ENCODE measurements at regions not wholly inside any gene's neighbourhood (a gene's known extent, or its start where the extent isn't known, plus 50 kb on each side); places are given as distances from the start of the nearest gene placed in this dataset.

- H3K27ac ChIP-seq (ENCODE audit: low read depth in 1 of 2, low read length in 2 of 2), result no peak overlapping the region
- Mint-ChIP-seq H3K9me3 (no peaks in the 10 kb centered on the region), H3K27ac (no peak overlapping the region), H3K4me3 (no peak overlapping the region), H3K4me1 (ENCODE audit: low read depth) (no peaks in the 10 kb centered on the region), H3K36me3 (ENCODE audit: low read depth) (no peaks in the 10 kb centered on the region), H3K27me3 (peaks cover 4% of the 10 kb centered on the region)
- no peak overlapping the region for H3K4me3 ChIP-seq (ENCODE audit: low read length)
- H3K9me3 ChIP-seq (ENCODE audit: control insufficient read depth in 1 of 2, insufficient read depth in 1 of 2, low read length in 2 of 2), result no peaks in the 10 kb centered on the region
- no peaks in the 10 kb centered on the region for H3K4me1 ChIP-seq (ENCODE audit: insufficient read depth, low read length)
- TF ChIP-seq CTCF (IDR thresholded peaks at IDR 0.05), result no peak
- ATAC-seq (ENCODE audit: poor library complexity), result no peak
- CTCF ChIA-PET, result no interaction called here
- intact Hi-C loops (cut with DNase I, micrococcal nuclease), result no loop called here
- H3K27me3 ChIP-seq (ENCODE audit: control insufficient read depth in 1 of 2, insufficient read depth in 2 of 2, low read length in 2 of 2), result no peaks in the 10 kb centered on the region
- POLR2A ChIA-PET, result no interaction called here
- no peaks in the 10 kb centered on the region for H3K36me3 ChIP-seq (ENCODE audit: insufficient read depth, low read length)
- DNase-seq, result no peak
Measured at GRCh38 chr11:15473954-15474837, 359.5 kb downstream of the INSC start.

- no peak for TF ChIP-seq CTCF (IDR thresholded peaks at IDR 0.05)
- H3K4me3 Mint-ChIP-seq, result no peak overlapping the region
- H3K27me3 Mint-ChIP-seq, result peaks cover 4% of the 10 kb centered on the region
- no peak for DNase-seq
- ChIA-PET CTCF (no interaction called here), POLR2A (no interaction called here)
- no peak overlapping the region for H3K4me3 ChIP-seq (ENCODE audit: low read length)
- H3K36me3 Mint-ChIP-seq (ENCODE audit: low read depth), result no peaks in the 10 kb centered on the region
- H3K4me1 Mint-ChIP-seq (ENCODE audit: low read depth), result no peaks in the 10 kb centered on the region
- intact Hi-C loops (cut with DNase I, micrococcal nuclease), result no loop called here
- H3K36me3 ChIP-seq (ENCODE audit: insufficient read depth, low read length), result no peaks in the 10 kb centered on the region
- H3K4me1 ChIP-seq (ENCODE audit: insufficient read depth, low read length), result no peaks in the 10 kb centered on the region
- H3K27me3 ChIP-seq (ENCODE audit: control insufficient read depth in 1 of 2, insufficient read depth in 2 of 2, low read length in 2 of 2), result no peaks in the 10 kb centered on the region
- H3K27ac ChIP-seq (ENCODE audit: low read depth in 1 of 2, low read length in 2 of 2), result no peak overlapping the region
- H3K9me3 ChIP-seq (ENCODE audit: control insufficient read depth in 1 of 2, insufficient read depth in 1 of 2, low read length in 2 of 2), result no peaks in the 10 kb centered on the region
- ATAC-seq (ENCODE audit: poor library complexity), result no peak
- no peak overlapping the region for H3K27ac Mint-ChIP-seq
- H3K9me3 Mint-ChIP-seq, result peaks cover 2% of the 10 kb centered on the region
Measured at GRCh38 chr11:15476371-15476917, 361.7 kb downstream of the INSC start.

GRCh38 chr11:15481871-15482270 is 367.1 kb downstream of the INSC start:
- Mint-ChIP-seq H3K4me3 (no peak overlapping the region), H3K27ac (no peak overlapping the region), H3K36me3 (ENCODE audit: low read depth) (no peaks in the 10 kb centered on the region), H3K4me1 (ENCODE audit: low read depth) (no peaks in the 10 kb centered on the region), H3K9me3 (peaks cover 2% of the 10 kb centered on the region), H3K27me3 (no peaks in the 10 kb centered on the region)
- Histone ChIP-seq H3K27me3 (ENCODE audit: control insufficient read depth in 1 of 2, insufficient read depth in 2 of 2, low read length in 2 of 2) (no peaks in the 10 kb centered on the region), H3K4me3 (ENCODE audit: low read length) (no peak overlapping the region), H3K4me1 (ENCODE audit: insufficient read depth, low read length) (no peaks in the 10 kb centered on the region), H3K9me3 (ENCODE audit: control insufficient read depth in 1 of 2, insufficient read depth in 1 of 2, low read length in 2 of 2) (no peaks in the 10 kb centered on the region), H3K27ac (ENCODE audit: low read depth in 1 of 2, low read length in 2 of 2) (no peak overlapping the region), H3K36me3 (ENCODE audit: insufficient read depth, low read length) (no peaks in the 10 kb centered on the region)
- DNase-seq, result no peak
- intact Hi-C loops (cut with DNase I, micrococcal nuclease), result no loop called here
- ATAC-seq (ENCODE audit: poor library complexity), result no peak
- CTCF ChIA-PET, result no interaction called here
- no peak for TF ChIP-seq CTCF (IDR thresholded peaks at IDR 0.05)
- POLR2A ChIA-PET, result no interaction called here
